ENCODE measurements at regions not wholly inside any gene's neighbourhood (a gene's known extent, or its start where the extent isn't known, plus 50 kb on each side); places are given as distances from the start of the nearest gene placed in this dataset.

DNA sequence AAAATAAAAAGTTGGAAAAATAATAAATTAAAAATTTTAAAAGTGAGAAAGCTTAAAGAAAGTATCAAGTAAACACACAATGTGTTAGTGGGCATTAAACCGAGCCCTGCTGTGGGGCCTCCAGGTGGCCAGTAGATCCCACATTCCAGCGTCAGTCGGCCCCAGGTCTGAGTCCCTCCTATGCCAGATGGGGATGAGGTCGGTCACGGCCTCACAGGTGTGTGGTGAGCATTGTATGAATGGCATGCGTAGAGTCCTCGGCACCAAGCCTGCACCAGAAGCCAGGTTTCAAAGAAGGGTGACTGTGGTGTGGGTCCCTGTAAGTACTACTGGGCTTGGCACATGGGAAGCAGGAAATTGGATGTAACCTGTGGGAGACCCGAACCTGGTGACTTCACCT is 75.6 kb upstream of the MSX1 start:
- Histone ChIP-seq H2AFZ (ENCODE audit: low read depth) (no peak overlapping the region), H3K27me3 (ENCODE audit: insufficient read depth) (no peaks in the 10 kb centered on the region), H3K27ac (ENCODE audit: low read depth in 2 of 2, low read length in 1 of 2) (no peak overlapping the region), H3F3A (replicated peaks; ENCODE audit: insufficient read depth) (no peaks in the 10 kb centered on the region), H3K4me1 (ENCODE audit: control insufficient read depth in 1 of 2, insufficient read depth in 2 of 2, low read depth in 1 of 2, low read length in 1 of 2) (peaks cover 0 to 33% of the 10 kb centered on the region in 2 experiments; a peak in 2 of 4 replicates), H3K4me2 (no peak overlapping the region), H3K79me2 (ENCODE audit: insufficient read depth) (no peaks in the 10 kb centered on the region), H3K9me2 (no peaks in the 10 kb centered on the region), H3K4me3 (ENCODE audit: low read depth in 2 of 2, low read length in 1 of 2) (no peak overlapping the region), H3K9ac (no peak overlapping the region), H3K9me3 (no peaks in the 10 kb centered on the region), H4K20me1 (ENCODE audit: insufficient read depth) (no peaks in the 10 kb centered on the region), H3K36me3 (replicated peaks in 1 of 2; ENCODE audit: control insufficient read depth in 1 of 2, insufficient read depth in 2 of 2, low read length in 1 of 2) (no peaks in the 10 kb centered on the region)
- CTCF ChIA-PET = interaction anchor here (0.8 to 1.8 kb wide), 4 partner anchors 9 to 295 kb away, joined by 3 to 5 read pairs (median 4); no protein-coding TSS in a partner anchor
- DNase-seq = no peak
- WGBS (ENCODE audit: low lambda C conversion rate) = 93% methylated on average over 4 of the region's 8 CpGs
- POLR2A ChIA-PET = no interaction called here
- no peak for TF ChIP-seq SIN3A (IDR thresholded peaks at IDR 0.05; ENCODE audit: borderline replicate concordance, low read depth, low read length)
- TF ChIP-seq FOXJ3 (CRISPR knock-in tag; IDR thresholded peaks at IDR 0.05) = no peak
- TF ChIP-seq SMC3 (IDR thresholded peaks at IDR 0.05; ENCODE audit: low read depth, low read length) = no peak
- TF ChIP-seq ZBTB33 (IDR thresholded peaks at IDR 0.05; ENCODE audit: borderline replicate concordance, low read depth) = no peak
- no peak for TF ChIP-seq FOSL2 (IDR thresholded peaks at IDR 0.05; ENCODE audit: borderline replicate concordance, low read depth)

- Histone ChIP-seq H3K36me3 (replicated peaks in 1 of 2; ENCODE audit: control insufficient read depth in 1 of 2, insufficient read depth in 2 of 2, low read length in 1 of 2) (no peaks in the 10 kb centered on the region), H3K9me3 (no peaks in the 10 kb centered on the region), H3K4me3 (ENCODE audit: low read depth in 2 of 2, low read length in 1 of 2) (no peak overlapping the region), H3K9ac (no peak overlapping the region), H3K27ac (ENCODE audit: low read depth in 2 of 2, low read length in 1 of 2) (no peak overlapping the region), H3F3A (replicated peaks; ENCODE audit: insufficient read depth) (no peaks in the 10 kb centered on the region), H3K27me3 (ENCODE audit: insufficient read depth) (no peaks in the 10 kb centered on the region), H3K4me1 (ENCODE audit: control insufficient read depth in 1 of 2, insufficient read depth in 2 of 2, low read depth in 1 of 2, low read length in 1 of 2) (peaks cover 0 to 33% of the 10 kb centered on the region in 2 experiments; a peak in 2 of 4 replicates), H4K20me1 (ENCODE audit: insufficient read depth) (no peaks in the 10 kb centered on the region), H3K4me2 (no peak overlapping the region), H2AFZ (ENCODE audit: low read depth) (no peak overlapping the region), H3K9me2 (no peaks in the 10 kb centered on the region), H3K79me2 (ENCODE audit: insufficient read depth) (no peaks in the 10 kb centered on the region)
- CTCF ChIA-PET = no interaction called here
- POLR2A ChIA-PET = no interaction called here
- no peak for TF ChIP-seq REST (IDR thresholded peaks at IDR 0.05; ENCODE audit: low read depth, low read length)
- no peak for TF ChIP-seq SMC3 (IDR thresholded peaks at IDR 0.05; ENCODE audit: low read depth, low read length)
- no peak for TF ChIP-seq PBX3 (IDR thresholded peaks at IDR 0.05)
- TF ChIP-seq EP300 (IDR thresholded peaks at IDR 0.05; ENCODE audit: borderline replicate concordance in 1 of 2, low read depth in 1 of 2, low read length in 1 of 2) = no peak
- no peak for TF ChIP-seq IRF3 (IDR thresholded peaks at IDR 0.05; ENCODE audit: low read depth, low read length)
- no peak for TF ChIP-seq POLR2AphosphoS5 (IDR thresholded peaks at IDR 0.05; ENCODE audit: low read depth, low read length)
- no peak for TF ChIP-seq SIN3A (IDR thresholded peaks at IDR 0.05; ENCODE audit: borderline replicate concordance, low read depth, low read length)
- no peak for TF ChIP-seq YY1 (IDR thresholded peaks at IDR 0.05; ENCODE audit: low read depth)
- no peak for TF ChIP-seq ZBTB33 (IDR thresholded peaks at IDR 0.05; ENCODE audit: borderline replicate concordance, low read depth)
- no peak for TF ChIP-seq MXI1 (IDR thresholded peaks at IDR 0.05; ENCODE audit: low read depth, low read length)
- DNase-seq = no peak
- WGBS (ENCODE audit: low lambda C conversion rate) = 75% methylated on average over 8 of the region's 8 CpGs
Measured at GRCh38 chr4:4782969-4783368, 76.5 kb upstream of the MSX1 start.

All from SK-N-SH (cell line).